Right lobe of liver (tissue), 4 donors: ENCODE measurements at regions not wholly inside any gene's neighbourhood (a gene's known extent, or its start where the extent isn't known, plus 50 kb on each side); places are given as distances from the start of the nearest gene placed in this dataset.

Experiments
- POLR2A ChIP-seq: fragments of 450-650 bp; IDR thresholded peaks from one replicate; pipeline ENCODE4 v1.6.1; 2017; ENCODE audit warnings: antibody characterized with exemption, mild to moderate bottlenecking
- TF ChIP-seq, protein P1 (sequence below), 4 donors: fragments of 200-600 bp in 3 of 4; fragments of 450-650 bp in 1 of 4; IDR thresholded peaks; one replicate each; pipeline versions ENCODE4 v1.5.1 to v1.8.0; 2016 to 2022; ENCODE audit warnings: antibody characterized with exemption in 4 of 4, mild to moderate bottlenecking in 2 of 4
- donor health status: DM: no; HTN: no; CAD: no.
- donor health status: DM: no; HTN: no; CAD: no.
- donor health status: DM: no; HTN: yes; CAD: no.

DNA sequence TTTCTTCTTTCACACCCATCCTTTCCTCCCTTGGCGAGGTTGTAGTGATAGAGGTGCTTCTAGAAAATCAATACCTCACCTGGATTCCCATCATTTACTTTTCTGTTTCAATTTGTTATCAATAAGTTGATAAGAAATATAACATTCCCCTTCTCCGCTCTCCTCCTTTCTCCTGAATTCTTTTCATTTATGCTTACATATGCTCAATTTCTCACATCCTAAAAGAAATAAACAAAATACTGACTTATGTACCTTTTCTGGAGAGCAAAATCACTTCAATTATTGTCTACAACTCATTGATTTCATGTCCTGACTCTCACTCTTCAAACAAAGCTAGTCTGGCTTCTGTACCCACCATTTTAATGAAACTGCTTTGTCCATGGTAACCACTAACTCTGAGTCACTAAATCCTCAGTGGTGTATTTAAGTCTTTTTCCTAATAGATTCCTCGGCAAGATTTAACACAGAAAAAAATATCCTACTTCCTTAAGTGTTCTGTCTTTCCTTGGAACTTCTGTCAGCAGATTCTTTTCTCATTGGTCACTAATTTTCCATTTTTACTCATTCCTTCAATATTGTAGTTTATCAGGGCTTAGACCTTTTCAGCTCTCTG, 289.6 kb downstream of the RFPL4B start:
- TF ChIP-seq, protein P1, sequence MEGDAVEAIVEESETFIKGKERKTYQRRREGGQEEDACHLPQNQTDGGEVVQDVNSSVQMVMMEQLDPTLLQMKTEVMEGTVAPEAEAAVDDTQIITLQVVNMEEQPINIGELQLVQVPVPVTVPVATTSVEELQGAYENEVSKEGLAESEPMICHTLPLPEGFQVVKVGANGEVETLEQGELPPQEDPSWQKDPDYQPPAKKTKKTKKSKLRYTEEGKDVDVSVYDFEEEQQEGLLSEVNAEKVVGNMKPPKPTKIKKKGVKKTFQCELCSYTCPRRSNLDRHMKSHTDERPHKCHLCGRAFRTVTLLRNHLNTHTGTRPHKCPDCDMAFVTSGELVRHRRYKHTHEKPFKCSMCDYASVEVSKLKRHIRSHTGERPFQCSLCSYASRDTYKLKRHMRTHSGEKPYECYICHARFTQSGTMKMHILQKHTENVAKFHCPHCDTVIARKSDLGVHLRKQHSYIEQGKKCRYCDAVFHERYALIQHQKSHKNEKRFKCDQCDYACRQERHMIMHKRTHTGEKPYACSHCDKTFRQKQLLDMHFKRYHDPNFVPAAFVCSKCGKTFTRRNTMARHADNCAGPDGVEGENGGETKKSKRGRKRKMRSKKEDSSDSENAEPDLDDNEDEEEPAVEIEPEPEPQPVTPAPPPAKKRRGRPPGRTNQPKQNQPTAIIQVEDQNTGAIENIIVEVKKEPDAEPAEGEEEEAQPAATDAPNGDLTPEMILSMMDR (IDR thresholded peaks at IDR 0.05) = no peak
- TF ChIP-seq POLR2A = no peak
